ENCODE measurements at regions not wholly inside any gene's neighbourhood (a gene's known extent, or its start where the extent isn't known, plus 50 kb on each side); places are given as distances from the start of the nearest gene placed in this dataset.

GRCh38 chr18:47724186-47724975, 206.1 kb downstream of the SMAD2 start:
- no peaks in the 10 kb centered on the region for H3K79me2 ChIP-seq (ENCODE audit: insufficient read depth, low read length)
- no peaks in the 10 kb centered on the region for H3K4me1 ChIP-seq (ENCODE audit: insufficient read depth, low read length)
- no peak for ATAC-seq
- H3K9me3 ChIP-seq (ENCODE audit: low read length), result no peaks in the 10 kb centered on the region
- H3K36me3 ChIP-seq (replicated peaks in 1 of 2; ENCODE audit: control insufficient read depth in 1 of 2, insufficient read depth in 2 of 2, low read length in 2 of 2), result no peaks in the 10 kb centered on the region
- DNase-seq (ENCODE audit: low spot score), result no peak
- H3K27ac ChIP-seq (ENCODE audit: extremely low read length, insufficient read depth, low read length), result no peak overlapping the region
- no peaks in the 10 kb centered on the region for H4K20me1 ChIP-seq (ENCODE audit: insufficient read depth, low read length)
- H3K9ac ChIP-seq (ENCODE audit: insufficient read depth, low read depth, low read length), result no peak overlapping the region
- TF ChIP-seq PITX1 (CRISPR knock-in tag; IDR thresholded peaks at IDR 0.05) (no peak), TP53 (CRISPR knock-in tag; conservative IDR thresholded peaks at IDR 0.05) (no peak), ZNF160 (CRISPR knock-in tag; IDR thresholded peaks at IDR 0.05) (no peak), TCF7L2 (IDR thresholded peaks at IDR 0.05; ENCODE audit: low read depth, low read length) (no peak), PRPF4 (IDR thresholded peaks at IDR 0.05; ENCODE audit: low read depth, low read length, poor library complexity, severe bottlenecking) (no peak)
- ChIA-PET POLR2A (no interaction called here), CTCF (ENCODE audit: low intra/inter-chr PET ratio, low total read pairs) (no interaction called here)
- BruUV-seq (replicated peaks), result no TSS peak
- no peak overlapping the region for H3K4me2 ChIP-seq (ENCODE audit: low read depth, low read length)
- peaks cover 2 to 14% of the 10 kb centered on the region in 2 experiments; a peak in 3 of 5 replicates for H3K27me3 ChIP-seq (ENCODE audit: control insufficient read depth in 1 of 2, insufficient read depth in 2 of 2, low read length in 2 of 2)
- no peak for FAIRE-seq
- WGBS (ENCODE audit: low lambda C conversion rate), result 0% methylated on average over 4 of the region's 9 CpGs
- no peak overlapping the region for H3K4me3 ChIP-seq (replicated peaks in 1 of 3; ENCODE audit: insufficient read depth in 1 of 3, low read depth in 2 of 3, low read length in 3 of 3)
- no peak overlapping the region for H2AFZ ChIP-seq (ENCODE audit: low read length)
- intact Hi-C loops (cut with micrococcal nuclease; ENCODE audit: unreplicated experiment), result no loop called here
- in situ Hi-C loops (cut with HindIII; ENCODE audit: extremely low pct_ligation_motif_present, low pct_unique_long_range_greater_than_20kb), result no loop called here

GRCh38 chr18:47721876-47722275, 208.6 kb downstream of the SMAD2 start:
- H4K20me1 ChIP-seq (ENCODE audit: insufficient read depth, low read length), result no peaks in the 10 kb centered on the region
- H3K27me3 ChIP-seq (ENCODE audit: control insufficient read depth in 1 of 2, insufficient read depth in 2 of 2, low read length in 2 of 2), result peaks cover 2 to 11% of the 10 kb centered on the region in 2 experiments; a peak in 1 of 5 replicates
- DNase-seq (ENCODE audit: low spot score) (no peak), FAIRE-seq (no peak), ATAC-seq (no peak)
- in situ Hi-C loops (cut with HindIII; ENCODE audit: extremely low pct_ligation_motif_present, low pct_unique_long_range_greater_than_20kb), result no loop called here
- intact Hi-C loops (cut with micrococcal nuclease; ENCODE audit: unreplicated experiment), result no loop called here
- no peaks in the 10 kb centered on the region for H3K79me2 ChIP-seq (ENCODE audit: insufficient read depth, low read length)
- no peak overlapping the region for H3K9ac ChIP-seq (ENCODE audit: insufficient read depth, low read depth, low read length)
- ChIA-PET POLR2A (no interaction called here), CTCF (ENCODE audit: low intra/inter-chr PET ratio, low total read pairs) (no interaction called here)
- H3K36me3 ChIP-seq (replicated peaks in 1 of 2; ENCODE audit: control insufficient read depth in 1 of 2, insufficient read depth in 2 of 2, low read length in 2 of 2), result no peaks in the 10 kb centered on the region
- no peak overlapping the region for H3K4me2 ChIP-seq (ENCODE audit: low read depth, low read length)
- no peak overlapping the region for H3K27ac ChIP-seq (ENCODE audit: extremely low read length, insufficient read depth, low read length)
- WGBS (ENCODE audit: low lambda C conversion rate), result 26% methylated on average over 16 of the region's 16 CpGs
- H3K4me3 ChIP-seq (replicated peaks in 1 of 3; ENCODE audit: insufficient read depth in 1 of 3, low read depth in 2 of 3, low read length in 3 of 3), result no peak overlapping the region
- TF ChIP-seq FOXK1 (CRISPR knock-in tag; IDR thresholded peaks at IDR 0.05; ENCODE audit: borderline replicate concordance, low read depth), result no peak
- no peaks in the 10 kb centered on the region for H3K4me1 ChIP-seq (ENCODE audit: insufficient read depth, low read length)
- no TSS peak for BruUV-seq (replicated peaks)
- no peak overlapping the region for H2AFZ ChIP-seq (ENCODE audit: low read length)
- H3K9me3 ChIP-seq (ENCODE audit: low read length), result no peaks in the 10 kb centered on the region
